Right lobe of liver (tissue), 6 donors: ENCODE measurements at regions not wholly inside any gene's neighbourhood (a gene's known extent, or its start where the extent isn't known, plus 50 kb on each side); places are given as distances from the start of the nearest gene placed in this dataset.

Experiments
- ATAC-seq, 4 donors: fragments of 200-7000 bp; cut with Tn5 transposase; one replicate each; pipeline ENCODE4 v1.9.1; 2020; ENCODE audit warnings: mild to moderate bottlenecking in 4 of 4, moderate library complexity in 4 of 4
- DNase-seq, 3 donors: peaks; one replicate each; pipeline ENCODE4 v3.0.0-alpha.2; 2020
- H3K27ac ChIP-seq, 3 donors: fragments of 200-600 bp; one replicate each; pipeline ENCODE4 v1.8.0; 2022
- H3K27me3 ChIP-seq, 2 donors: fragments of 200-600 bp; one replicate each; pipeline ENCODE4 v1.8.0; 2022
- H3K36me3 ChIP-seq, 4 donors: fragments of 200-600 bp; sonication (generic) in 1 of 4; one replicate each; pipeline versions ENCODE4 v1.5.1 to v1.8.0; 2017 to 2022; ENCODE audit warnings: control low read depth in 1 of 4
- H3K4me1 ChIP-seq, 4 donors: fragments of 200-600 bp; sonication (generic) in 1 of 4; one replicate each; pipeline versions ENCODE4 v1.5.1 to v1.8.0; 2017 to 2022; ENCODE audit warnings: control low read depth in 1 of 4
- H3K4me3 ChIP-seq, 3 donors: fragments of 200-600 bp; one replicate each; pipeline ENCODE4 v1.8.0; 2022
- H3K9me3 ChIP-seq, 4 donors: fragments of 200-600 bp; sonication (generic) in 1 of 4; one replicate each; pipeline versions ENCODE4 v1.5.1 to v1.8.0; 2017 to 2022; ENCODE audit warnings: control low read depth in 1 of 4
- POLR2A ChIP-seq: fragments of 450-650 bp; IDR thresholded peaks from one replicate; pipeline ENCODE4 v1.6.1; 2017; ENCODE audit warnings: antibody characterized with exemption, mild to moderate bottlenecking
- WGBS: methylation state at CpG from one replicate; pipeline ENCODE4 v1.1.6; 2018; ENCODE audit warnings: low coverage, low lambda C conversion rate; ENCODE audit not compliant: insufficient coverage; ENCODE audit errors: missing lambda C conversion rate; 5-methylcytosine and 5-hydroxymethylcytosine counted together
- intact Hi-C, 2 donors: fragments of 100-400 bp; cut with DNase I; formaldehyde crosslinking; loops; one replicate each; pipeline versions ENCODE4 v1.11.2 to v1.14.1; 2022
- TF ChIP-seq, protein P1 (sequence below), 4 donors: fragments of 200-600 bp in 3 of 4; fragments of 450-650 bp in 1 of 4; IDR thresholded peaks; one replicate each; pipeline versions ENCODE4 v1.5.1 to v1.8.0; 2016 to 2022; ENCODE audit warnings: antibody characterized with exemption in 4 of 4, mild to moderate bottlenecking in 2 of 4
- donor health status: DM: no; HTN: yes; CAD: no.
- donor health status: DM: no; HTN: no; CAD: no.
- donor health status: DM: no; HTN: no; CAD: no.
- donor health status: DM: no; HTN: yes; CAD: no.
- donor health status: DM: no; HTN: yes; CAD: no.

DNA sequence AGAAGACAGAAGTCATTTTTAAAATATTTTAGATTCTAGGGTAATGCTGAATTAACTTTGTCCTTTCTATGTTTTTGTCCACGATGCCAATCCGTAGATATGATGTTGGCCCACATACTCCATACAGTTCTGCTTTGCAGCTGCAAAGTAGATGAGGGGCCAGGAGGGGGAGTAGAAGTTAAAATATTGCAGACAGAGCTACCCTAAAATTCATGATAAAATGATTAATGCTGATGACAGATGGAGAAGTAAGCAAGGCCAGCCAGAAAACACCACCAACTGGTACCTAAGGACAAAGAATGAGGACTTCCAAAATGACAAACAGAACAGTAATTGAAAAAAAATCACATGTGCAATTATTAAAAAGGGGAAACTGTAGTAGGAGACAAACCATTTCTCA lies 756.6 kb upstream of the ARPP21 start:
- no peak for TF ChIP-seq POLR2A
- TF ChIP-seq, protein P1, sequence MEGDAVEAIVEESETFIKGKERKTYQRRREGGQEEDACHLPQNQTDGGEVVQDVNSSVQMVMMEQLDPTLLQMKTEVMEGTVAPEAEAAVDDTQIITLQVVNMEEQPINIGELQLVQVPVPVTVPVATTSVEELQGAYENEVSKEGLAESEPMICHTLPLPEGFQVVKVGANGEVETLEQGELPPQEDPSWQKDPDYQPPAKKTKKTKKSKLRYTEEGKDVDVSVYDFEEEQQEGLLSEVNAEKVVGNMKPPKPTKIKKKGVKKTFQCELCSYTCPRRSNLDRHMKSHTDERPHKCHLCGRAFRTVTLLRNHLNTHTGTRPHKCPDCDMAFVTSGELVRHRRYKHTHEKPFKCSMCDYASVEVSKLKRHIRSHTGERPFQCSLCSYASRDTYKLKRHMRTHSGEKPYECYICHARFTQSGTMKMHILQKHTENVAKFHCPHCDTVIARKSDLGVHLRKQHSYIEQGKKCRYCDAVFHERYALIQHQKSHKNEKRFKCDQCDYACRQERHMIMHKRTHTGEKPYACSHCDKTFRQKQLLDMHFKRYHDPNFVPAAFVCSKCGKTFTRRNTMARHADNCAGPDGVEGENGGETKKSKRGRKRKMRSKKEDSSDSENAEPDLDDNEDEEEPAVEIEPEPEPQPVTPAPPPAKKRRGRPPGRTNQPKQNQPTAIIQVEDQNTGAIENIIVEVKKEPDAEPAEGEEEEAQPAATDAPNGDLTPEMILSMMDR (IDR thresholded peaks at IDR 0.05) = peak; percentile 13 to 31 (median 25)
- intact Hi-C loops = no loop called here

DNA sequence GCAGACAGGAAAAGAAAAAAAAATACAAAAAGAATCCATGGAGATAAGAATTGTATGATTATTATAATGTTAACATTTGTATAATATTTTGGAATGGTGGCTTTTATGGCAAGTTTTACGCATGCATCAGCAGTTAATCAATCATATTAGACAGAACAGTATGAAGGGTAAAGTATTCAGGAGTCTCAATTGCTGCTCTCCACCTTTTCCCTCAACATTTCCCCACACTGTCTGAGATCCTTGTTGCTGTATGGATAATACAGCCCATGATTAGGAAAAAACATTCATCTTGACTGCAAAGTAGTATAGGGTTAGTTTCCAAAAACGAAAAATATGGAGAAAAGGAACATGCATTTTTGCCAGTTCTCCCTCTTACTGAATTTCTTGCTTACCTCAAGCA lies 755.3 kb upstream of the ARPP21 start:
- intact Hi-C loops = no loop called here
- no peak overlapping the region for H3K27ac ChIP-seq
- no peaks in the 10 kb centered on the region for H3K27me3 ChIP-seq
- H3K4me3 ChIP-seq = no peak overlapping the region
- no peak for TF ChIP-seq POLR2A
- TF ChIP-seq, protein P1 (IDR thresholded peaks at IDR 0.05) = no peak
- no peaks in the 10 kb centered on the region for H3K9me3 ChIP-seq
- H3K36me3 ChIP-seq = no peaks in the 10 kb centered on the region
- 48% methylated on average over 2 of the region's 2 CpGs for WGBS
- ATAC-seq (no peak), DNase-seq (no peak)
- H3K4me1 ChIP-seq = no peaks in the 10 kb centered on the region

More for the DNA sequence above, 756.6 kb upstream of the ARPP21 start:
- DNase-seq (no peak), ATAC-seq (peak in 3 of 4 donors; percentile 38 to 44 (median 43))
- 54% methylated on average over 2 of the region's 2 CpGs for WGBS
- no peaks in the 10 kb centered on the region for H3K9me3 ChIP-seq
- H3K4me3 ChIP-seq = no peak overlapping the region
- H3K4me1 ChIP-seq = no peaks in the 10 kb centered on the region
- no peaks in the 10 kb centered on the region for H3K27me3 ChIP-seq
- no peak overlapping the region for H3K27ac ChIP-seq
- no peaks in the 10 kb centered on the region for H3K36me3 ChIP-seq

DNA sequence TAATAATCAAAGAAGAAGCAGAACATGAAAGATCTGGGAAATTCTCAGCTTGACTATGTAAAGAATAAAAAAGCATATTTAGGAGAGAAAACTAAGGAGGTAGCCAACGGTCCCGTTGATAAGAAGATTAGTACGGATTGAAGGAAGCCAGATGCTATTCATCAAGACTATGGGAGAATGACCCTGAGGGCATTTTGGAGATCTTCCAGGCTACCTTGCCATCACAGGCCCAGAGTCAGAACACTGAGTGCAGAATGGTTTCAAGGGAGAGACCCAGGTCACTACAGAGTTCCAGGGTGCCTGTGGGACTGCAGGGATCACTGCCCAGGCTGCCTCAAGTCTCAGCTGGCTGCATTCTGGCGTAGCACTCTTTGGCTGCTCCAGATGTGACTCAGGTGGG lies 752.9 kb upstream of the ARPP21 start:
- TF ChIP-seq, protein P1 (IDR thresholded peaks at IDR 0.05) = no peak
- no peak for TF ChIP-seq POLR2A
- H3K4me1 ChIP-seq = no peaks in the 10 kb centered on the region
- ATAC-seq = no peak
- H3K4me3 ChIP-seq = no peak overlapping the region
- no peak overlapping the region for H3K27ac ChIP-seq
- H3K27me3 ChIP-seq = no peaks in the 10 kb centered on the region
- no peaks in the 10 kb centered on the region for H3K36me3 ChIP-seq
- H3K9me3 ChIP-seq = no peaks in the 10 kb centered on the region
- no peak for DNase-seq
- intact Hi-C loops = no loop called here
- 24% methylated on average over 3 of the region's 4 CpGs for WGBS

DNA sequence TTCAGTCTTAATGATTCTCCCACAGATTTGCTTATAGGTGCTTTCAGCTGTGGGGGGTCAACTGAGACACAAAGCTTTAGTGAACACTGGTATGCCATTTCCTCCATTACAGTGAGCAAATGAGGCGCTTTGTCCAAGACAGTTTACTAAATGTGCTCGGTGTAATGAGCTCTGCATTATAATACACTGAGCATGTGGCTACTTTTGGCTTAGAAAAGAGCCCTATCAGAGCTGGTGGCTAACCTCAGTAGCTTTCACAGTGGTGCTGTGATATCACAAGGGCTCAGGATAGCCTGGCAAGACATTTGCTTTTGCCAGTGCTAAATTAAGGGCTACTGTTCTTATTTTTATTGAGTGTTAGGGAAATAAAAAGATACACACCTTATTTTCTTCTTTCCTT lies 749.7 kb upstream of the ARPP21 start:
- DNase-seq (no peak), ATAC-seq (no peak)
- TF ChIP-seq, protein P1 (IDR thresholded peaks at IDR 0.05) = no peak
- TF ChIP-seq POLR2A = no peak
- Histone ChIP-seq H3K27ac (no peak overlapping the region), H3K36me3 (no peaks in the 10 kb centered on the region), H3K9me3 (no peaks in the 10 kb centered on the region), H3K27me3 (no peaks in the 10 kb centered on the region), H3K4me1 (no peaks in the 10 kb centered on the region), H3K4me3 (no peak overlapping the region)
- 72% methylated on average over 2 of the region's 2 CpGs for WGBS
- intact Hi-C loops = no loop called here

DNA sequence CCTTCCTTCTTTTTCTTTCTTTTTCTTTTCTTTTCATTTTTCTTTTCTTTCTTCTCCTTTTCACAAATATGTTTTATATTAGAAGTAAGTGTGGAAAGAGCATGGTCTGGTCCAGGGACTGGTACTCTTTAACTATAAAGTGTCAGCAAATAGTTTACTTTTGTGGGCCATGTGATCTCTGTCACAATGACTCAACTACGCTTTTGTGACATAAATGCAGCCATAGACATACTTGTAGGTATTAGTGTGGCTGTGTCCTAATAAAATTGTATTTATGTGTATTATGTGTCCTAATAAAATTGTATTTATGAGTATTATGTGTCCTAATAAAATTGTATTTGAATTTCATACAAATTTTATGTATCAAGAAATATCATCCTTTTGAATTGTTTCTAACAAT lies 749.1 kb upstream of the ARPP21 start:
- DNase-seq = no peak
- H3K27ac ChIP-seq = no peak overlapping the region
- H3K36me3 ChIP-seq = no peaks in the 10 kb centered on the region
- intact Hi-C loops = no loop called here
- H3K9me3 ChIP-seq = no peaks in the 10 kb centered on the region
- ATAC-seq = no peak
- no peak overlapping the region for H3K4me3 ChIP-seq
- TF ChIP-seq POLR2A = no peak
- H3K27me3 ChIP-seq = no peaks in the 10 kb centered on the region
- H3K4me1 ChIP-seq = no peaks in the 10 kb centered on the region
- 81% methylated on average over 1 of the region's 1 CpG for WGBS
